Uterus (tissue), 3 donors: ENCODE measurements at regions not wholly inside any gene's neighbourhood (a gene's known extent, or its start where the extent isn't known, plus 50 kb on each side); places are given as distances from the start of the nearest gene placed in this dataset.
"Not testable (repeated sequence)": the region's sequence is repeated elsewhere in the genome, so short reads cannot be mapped to it uniquely, and the experiment has no call there.

Experiments used
- DNase-seq, 2 donors: peaks; one replicate each; pipeline ENCODE4 v3.0.0-alpha.2; 2019 to 2020
- H3K27ac ChIP-seq, 2 donors: fragments of 200-600 bp; sonication (generic); 1 replicate in 1 of 2; 2 replicates in 1 of 2; pipeline ENCODE4 v1.5.1; 2016 to 2018
- H3K27me3 ChIP-seq, 2 donors: fragments of 200-600 bp; sonication (generic); one replicate each; pipeline ENCODE4 v1.5.1; 2018 to 2019; ENCODE audit warnings: control low read depth in 1 of 2
- H3K36me3 ChIP-seq, 2 donors: fragments of 200-600 bp; sonication (generic); one replicate each; pipeline ENCODE4 v1.5.1; 2019; ENCODE audit warnings: control low read depth in 1 of 2
- H3K4me1 ChIP-seq, 2 donors: fragments of 200-600 bp; sonication (generic); one replicate each; pipeline ENCODE4 v1.5.1; 2018 to 2019; ENCODE audit warnings: control low read depth in 1 of 2
- H3K4me3 ChIP-seq, 2 donors: fragments of 200-600 bp; sonication (generic); 1 replicate in 1 of 2; 2 replicates in 1 of 2; pipeline ENCODE4 v1.5.1; 2018 to 2019; ENCODE audit warnings: mild to moderate bottlenecking in 1 of 2
- H3K9me3 ChIP-seq, 2 donors: fragments of 200-600 bp; sonication (generic); one replicate each; pipeline ENCODE4 v1.5.1; 2019; ENCODE audit warnings: control low read depth in 1 of 2
- POLR2A ChIP-seq, 2 donors: fragments of 450-650 bp; IDR thresholded peaks; one replicate each; pipeline ENCODE4 v1.6.1; 2016; ENCODE audit warnings: antibody characterized with exemption in 2 of 2, mild to moderate bottlenecking in 1 of 2, moderate library complexity in 1 of 2
- intact Hi-C: fragments of 100-400 bp; cut with DNase I; formaldehyde crosslinking; loops from one replicate; pipeline ENCODE4 v1.15.1; 2023; ENCODE audit warnings: low total_unique reads
- TF ChIP-seq, protein P1 (sequence below), 4 experiments: fragments of 200-600 bp in 2 of 4; fragments of 450-650 bp in 2 of 4; sonication (generic) in 2 of 4; IDR thresholded peaks; one replicate each; pipeline ENCODE4 v1.5.1; 2016 to 2019; ENCODE audit warnings: antibody characterized with exemption in 4 of 4, mild to moderate bottlenecking in 2 of 4, moderate library complexity in 1 of 4
- donor health status: DM: yes; HTN: yes; CAD: no.

DNA sequence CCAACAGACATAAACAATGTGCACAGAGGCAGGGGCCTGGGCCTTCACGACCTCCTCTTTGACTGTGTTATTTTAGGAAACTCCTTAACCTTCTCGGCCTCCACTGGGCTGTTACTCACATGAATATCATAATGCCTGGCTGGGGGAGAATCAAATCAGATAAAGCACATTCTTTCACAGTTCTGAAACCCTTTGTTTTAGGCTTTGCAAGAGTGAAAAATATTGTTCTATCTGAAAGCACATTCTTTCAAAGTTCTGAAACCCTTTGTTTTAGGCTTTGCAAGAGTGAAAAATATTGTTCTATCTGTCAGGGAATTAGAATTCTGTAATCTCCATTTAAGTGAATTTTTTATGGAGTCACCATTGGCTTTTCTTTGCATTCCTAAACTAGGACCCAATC lies 50.7 kb upstream of the SYNDIG1 start:
- peak overlapping the region in 1 of 2 donors; percentile 32 for H3K27ac ChIP-seq
- intact Hi-C loops = no loop called here
- H3K36me3 ChIP-seq = no peaks in the 10 kb centered on the region
- H3K27me3 ChIP-seq = no peaks in the 10 kb centered on the region
- peaks cover 0 to 5% of the 10 kb centered on the region in 2 donors for H3K9me3 ChIP-seq
- DNase-seq = no peak
- no peaks in the 10 kb centered on the region for H3K4me1 ChIP-seq
- no peak for TF ChIP-seq POLR2A (IDR thresholded peaks at IDR 0.05)
- H3K4me3 ChIP-seq = no peak overlapping the region

GRCh38 chr20:24417485-24417884 lies 51.9 kb upstream of the SYNDIG1 start:
- H3K9me3 ChIP-seq = peaks cover 0 to 5% of the 10 kb centered on the region in 2 donors
- no peak overlapping the region for H3K27ac ChIP-seq
- no peaks in the 10 kb centered on the region for H3K27me3 ChIP-seq
- TF ChIP-seq, protein P1, sequence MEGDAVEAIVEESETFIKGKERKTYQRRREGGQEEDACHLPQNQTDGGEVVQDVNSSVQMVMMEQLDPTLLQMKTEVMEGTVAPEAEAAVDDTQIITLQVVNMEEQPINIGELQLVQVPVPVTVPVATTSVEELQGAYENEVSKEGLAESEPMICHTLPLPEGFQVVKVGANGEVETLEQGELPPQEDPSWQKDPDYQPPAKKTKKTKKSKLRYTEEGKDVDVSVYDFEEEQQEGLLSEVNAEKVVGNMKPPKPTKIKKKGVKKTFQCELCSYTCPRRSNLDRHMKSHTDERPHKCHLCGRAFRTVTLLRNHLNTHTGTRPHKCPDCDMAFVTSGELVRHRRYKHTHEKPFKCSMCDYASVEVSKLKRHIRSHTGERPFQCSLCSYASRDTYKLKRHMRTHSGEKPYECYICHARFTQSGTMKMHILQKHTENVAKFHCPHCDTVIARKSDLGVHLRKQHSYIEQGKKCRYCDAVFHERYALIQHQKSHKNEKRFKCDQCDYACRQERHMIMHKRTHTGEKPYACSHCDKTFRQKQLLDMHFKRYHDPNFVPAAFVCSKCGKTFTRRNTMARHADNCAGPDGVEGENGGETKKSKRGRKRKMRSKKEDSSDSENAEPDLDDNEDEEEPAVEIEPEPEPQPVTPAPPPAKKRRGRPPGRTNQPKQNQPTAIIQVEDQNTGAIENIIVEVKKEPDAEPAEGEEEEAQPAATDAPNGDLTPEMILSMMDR (IDR thresholded peaks at IDR 0.05) = no peak
- TF ChIP-seq POLR2A (IDR thresholded peaks at IDR 0.05) = no peak
- H3K4me3 ChIP-seq = no peak overlapping the region
- no peaks in the 10 kb centered on the region for H3K4me1 ChIP-seq
- no peaks in the 10 kb centered on the region for H3K36me3 ChIP-seq
- no peak for DNase-seq
- intact Hi-C loops = no loop called here

- H3K27me3 ChIP-seq, H3K27ac ChIP-seq, H3K4me1 ChIP-seq, H3K9me3 ChIP-seq, H3K36me3 ChIP-seq, DNase-seq, intact Hi-C loops, H3K4me3 ChIP-seq: not testable (repeated sequence)
These were observed 54.0 kb upstream of the SYNDIG1 start for GRCh38 chr20:24415444-24415843.

DNA sequence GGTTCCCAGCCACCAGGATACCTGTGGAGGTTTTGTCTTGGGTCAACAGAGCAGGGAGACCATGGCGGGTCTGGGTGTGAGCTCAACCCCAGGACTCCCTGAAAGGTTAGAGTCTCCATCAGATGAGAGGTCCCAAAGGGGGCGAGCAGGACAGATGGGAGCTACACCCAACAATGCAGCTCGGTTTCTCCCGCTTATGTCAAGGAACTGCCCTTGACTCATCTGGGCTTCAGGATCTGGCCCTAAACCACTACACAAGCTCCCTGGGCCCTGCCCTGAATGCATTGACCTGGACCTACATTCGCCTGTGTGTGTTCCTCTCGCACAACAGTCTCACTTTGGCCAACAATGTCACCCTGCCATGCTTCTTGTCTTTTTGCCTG lies 57.6 kb upstream of the SYNDIG1 start:
- Histone ChIP-seq H3K27me3 (no peaks in the 10 kb centered on the region), H3K4me1 (peaks cover 0 to 3% of the 10 kb centered on the region in 2 donors), H3K36me3 (no peaks in the 10 kb centered on the region), H3K4me3 (no peak overlapping the region), H3K9me3 (peaks cover 0 to 5% of the 10 kb centered on the region in 2 donors), H3K27ac (peak overlapping the region; percentile 46 to 53)
- no peak for DNase-seq
- no peak for TF ChIP-seq POLR2A (IDR thresholded peaks at IDR 0.05)
- TF ChIP-seq, protein P1 (IDR thresholded peaks at IDR 0.05) = no peak
- intact Hi-C loops = no loop called here

GRCh38 chr20:24411003-24411833 lies 58.2 kb upstream of the SYNDIG1 start:
- Histone ChIP-seq H3K4me3 (no peak overlapping the region), H3K4me1 (peaks cover 0 to 3% of the 10 kb centered on the region in 2 donors), H3K27me3 (no peaks in the 10 kb centered on the region), H3K36me3 (no peaks in the 10 kb centered on the region), H3K9me3 (peaks cover 0 to 5% of the 10 kb centered on the region in 2 donors), H3K27ac (peak overlapping the region; percentile 46 to 53)
- TF ChIP-seq POLR2A (IDR thresholded peaks at IDR 0.05) = no peak
- TF ChIP-seq, protein P1 (IDR thresholded peaks at IDR 0.05) = no peak
- DNase-seq = no peak
- intact Hi-C loops = no loop called here

DNA sequence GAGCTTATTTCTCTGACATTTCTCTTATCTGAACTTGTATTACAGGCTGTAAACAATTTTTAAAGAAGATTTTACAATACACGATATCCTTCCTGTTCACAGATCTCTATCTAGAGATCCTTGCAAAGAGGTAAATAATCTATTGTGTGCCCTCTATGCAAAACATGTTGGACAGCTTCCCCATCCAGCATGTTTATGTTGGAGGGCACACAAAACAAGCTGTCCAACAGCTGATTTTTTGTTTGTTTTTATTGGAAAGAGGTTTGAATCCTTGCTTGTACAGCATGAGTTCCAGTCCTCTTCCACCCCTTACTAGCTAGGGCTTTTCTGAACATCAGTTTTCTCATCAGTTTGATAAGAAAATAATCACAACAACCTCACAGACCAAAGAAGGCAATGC lies 62.3 kb upstream of the SYNDIG1 start:
- no peak overlapping the region for H3K4me3 ChIP-seq
- no peak for TF ChIP-seq POLR2A (IDR thresholded peaks at IDR 0.05)
- TF ChIP-seq, protein P1 (IDR thresholded peaks at IDR 0.05) = no peak
- H3K27me3 ChIP-seq = no peaks in the 10 kb centered on the region
- DNase-seq = no peak
- H3K27ac ChIP-seq = peak overlapping the region in 1 of 2 donors; percentile 0
- no peaks in the 10 kb centered on the region for H3K9me3 ChIP-seq
- H3K4me1 ChIP-seq = peaks cover 0 to 3% of the 10 kb centered on the region in 2 donors
- no peaks in the 10 kb centered on the region for H3K36me3 ChIP-seq
- intact Hi-C loops = no loop called here
